ENCODE measurements at regions not wholly inside any gene's neighbourhood (a gene's known extent, or its start where the extent isn't known, plus 50 kb on each side); places are given as distances from the start of the nearest gene placed in this dataset.

DNA sequence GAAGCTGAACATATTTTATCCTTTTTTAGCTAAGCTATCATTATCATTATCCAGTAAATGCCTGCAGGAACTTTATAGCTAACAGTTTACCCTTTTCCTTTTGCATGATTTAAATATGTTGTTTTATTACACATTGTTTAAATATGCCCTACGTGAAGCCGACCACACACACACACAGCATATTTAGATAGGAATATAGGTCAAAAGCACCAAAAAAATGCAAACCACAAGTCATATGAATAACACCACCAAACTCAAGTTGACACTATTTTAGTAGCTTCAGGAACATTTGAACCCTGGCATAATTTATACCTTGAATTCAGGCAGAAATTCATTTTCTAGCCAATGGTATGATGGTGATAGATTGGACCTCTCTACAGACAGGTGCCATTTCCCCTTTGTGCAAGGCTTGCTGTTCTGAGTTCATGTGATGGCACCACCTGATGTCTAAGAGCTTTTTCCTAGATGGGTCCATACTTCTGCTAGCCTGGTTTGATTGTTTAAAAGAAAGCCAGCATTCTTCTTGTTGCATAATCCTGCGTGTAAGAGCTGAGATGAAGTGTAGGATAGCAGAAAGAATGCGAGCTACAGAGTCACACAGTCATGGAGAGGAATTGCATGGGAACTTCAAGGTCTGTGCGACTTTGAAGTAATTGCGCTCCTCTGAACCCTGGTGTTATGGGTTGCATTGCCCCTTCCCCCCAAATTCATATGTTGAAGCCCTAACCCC lies 454.8 kb upstream of the SOX5 start:
- DNase-seq: no peak

DNA sequence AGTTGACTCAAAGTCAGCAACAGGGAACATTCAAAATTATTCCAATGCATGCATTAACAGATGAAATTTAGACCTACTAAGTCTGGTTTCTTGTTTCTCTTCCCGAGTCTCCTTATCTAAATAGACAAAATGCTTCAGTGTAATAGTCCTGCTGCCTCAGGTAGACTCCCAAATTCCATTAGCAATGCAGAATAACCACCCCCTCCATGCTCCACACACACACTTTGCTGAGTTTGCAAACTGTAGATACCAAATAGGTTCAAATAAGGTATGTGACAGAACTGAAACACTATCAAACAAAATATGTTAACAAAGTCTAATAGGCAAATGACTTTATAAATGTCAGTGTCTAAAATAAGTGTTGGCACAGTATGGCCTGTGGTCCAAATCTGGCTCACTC lies 451.1 kb upstream of the SOX5 start:
- no peak for DNase-seq

DNA sequence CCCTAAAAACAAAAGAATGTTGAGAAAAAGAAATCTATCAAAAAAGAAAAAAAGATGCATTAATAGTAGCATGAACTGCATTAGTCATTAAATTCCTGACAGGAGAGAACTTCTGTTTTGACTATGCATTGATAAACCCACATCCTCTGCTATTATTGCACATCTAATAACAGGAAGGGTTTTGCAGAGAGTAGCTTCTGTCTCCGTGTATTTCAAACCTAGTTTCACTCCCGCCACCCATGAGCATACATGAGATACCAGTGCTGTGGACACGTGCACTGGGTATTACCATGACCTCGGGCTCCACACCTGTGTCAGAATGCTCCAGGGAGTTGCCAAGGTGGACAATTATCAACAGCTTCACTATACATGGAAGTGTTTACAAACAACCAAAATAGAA lies 449.1 kb upstream of the SOX5 start:
- no peak for DNase-seq

DNA sequence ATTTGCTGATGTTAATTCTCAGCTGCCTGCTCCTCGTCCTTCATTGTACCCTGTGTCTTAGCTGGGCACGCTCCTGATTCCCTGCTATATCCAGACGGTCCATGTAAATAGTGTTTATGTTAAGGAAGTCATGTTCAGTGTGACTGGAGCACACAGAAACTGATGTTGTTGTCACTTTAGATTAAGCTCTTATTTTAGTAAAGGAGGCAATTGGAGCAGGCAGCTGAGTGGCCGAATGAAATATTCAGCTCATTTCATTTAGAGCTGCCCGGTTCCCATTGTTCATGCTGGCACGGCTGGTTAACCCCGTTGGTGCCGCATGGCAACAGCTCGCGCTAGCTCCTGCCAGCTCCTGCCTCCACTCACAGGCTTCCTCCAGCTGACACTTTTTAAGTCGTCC lies 446.8 kb upstream of the SOX5 start:
- no peak for DNase-seq

DNA sequence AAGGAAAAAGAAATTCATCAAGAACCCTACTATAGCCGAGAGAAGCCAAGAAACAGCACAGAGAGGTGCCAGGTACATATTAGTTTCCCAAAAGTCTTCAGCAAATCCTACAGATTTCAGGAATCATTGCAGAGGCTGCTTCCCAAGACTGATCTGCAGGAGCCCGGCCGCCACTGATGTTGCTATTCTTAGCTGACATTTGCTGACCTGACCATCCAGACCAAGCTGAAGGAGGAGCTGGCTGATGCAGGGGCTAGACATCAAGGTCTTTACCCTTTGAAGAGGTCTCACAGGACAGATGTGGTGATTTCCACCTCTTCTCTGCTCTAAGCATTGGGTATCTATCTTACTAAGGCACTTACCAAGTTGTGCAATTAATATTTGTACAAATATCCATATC lies 444.8 kb upstream of the SOX5 start:
- no peak for DNase-seq

DNA sequence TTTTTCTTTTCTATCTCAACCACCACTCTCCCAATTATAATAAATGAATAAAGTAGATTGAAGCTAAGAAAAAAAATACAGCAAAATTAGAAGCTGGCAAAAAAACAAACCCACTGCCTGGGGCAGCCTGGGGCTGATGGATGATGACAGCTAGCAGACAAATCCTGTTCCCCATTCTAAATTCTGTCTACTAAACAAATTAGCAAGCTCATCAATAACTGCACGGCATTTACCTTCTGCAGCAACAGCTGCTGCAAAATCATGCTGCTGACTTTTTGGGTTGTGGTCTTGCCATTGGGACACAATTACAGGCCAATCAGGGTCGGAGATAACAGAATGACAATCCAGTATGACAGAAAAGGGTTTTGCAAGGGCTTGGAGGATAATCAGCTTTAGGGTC lies 443.6 kb upstream of the SOX5 start:
- DNase-seq: no peak

DNA sequence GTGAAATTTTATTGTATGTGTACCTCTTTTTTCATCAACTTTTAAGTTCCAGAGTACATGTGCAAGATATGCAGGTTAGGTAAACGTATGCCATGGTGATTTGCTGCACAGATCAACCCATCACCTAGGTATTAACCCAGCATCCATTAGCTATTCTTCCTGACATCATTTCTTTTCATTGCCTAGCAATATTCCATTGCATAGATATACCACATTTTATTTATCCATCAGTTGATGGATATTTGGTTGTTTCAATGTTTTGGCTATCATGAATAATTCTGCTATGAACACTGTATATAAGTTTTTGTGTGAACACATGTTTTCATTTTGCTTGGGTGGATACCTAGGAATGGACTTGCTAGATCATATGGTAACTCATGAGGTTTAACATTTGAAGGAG lies 439.9 kb upstream of the SOX5 start:
- no peak for DNase-seq

DNA sequence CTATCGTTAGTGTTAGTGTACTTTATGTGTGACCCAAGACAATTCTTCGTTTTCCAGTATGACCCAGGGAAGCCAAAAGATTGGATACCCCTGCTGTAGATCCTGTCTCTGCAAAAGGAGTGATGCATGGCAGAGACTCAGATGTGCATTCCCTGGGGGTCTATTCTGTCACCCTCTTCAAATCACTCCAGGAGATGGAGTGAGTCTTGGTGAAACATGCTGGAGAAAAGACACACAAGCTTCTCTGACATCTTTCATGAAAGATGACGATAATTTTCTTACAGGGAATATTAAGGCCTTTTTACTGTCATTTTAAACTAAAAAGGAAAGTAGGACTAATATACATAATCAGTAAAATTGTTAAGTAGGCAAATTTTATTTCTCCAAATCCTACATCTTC lies 437.9 kb upstream of the SOX5 start:
- DNase-seq: no peak

DNA sequence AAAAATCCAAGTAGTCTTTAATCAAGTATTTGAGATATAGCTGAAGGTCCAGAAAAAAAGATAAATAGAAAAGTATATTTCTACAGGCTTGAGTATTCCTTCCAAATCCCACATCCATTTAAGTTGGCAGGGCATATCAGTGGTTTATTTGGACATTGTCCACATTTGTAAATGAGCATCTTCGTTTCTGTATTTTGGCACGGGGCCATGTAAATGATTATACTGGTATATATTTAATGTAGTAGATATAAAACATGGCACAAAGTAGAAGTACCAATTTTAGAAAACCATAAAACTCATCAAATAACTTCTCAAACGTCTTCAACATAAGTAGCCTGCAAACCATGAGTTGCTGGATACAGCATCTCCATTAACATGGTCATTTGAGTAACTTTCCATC lies 437.4 kb upstream of the SOX5 start:
- DNase-seq: no peak

DNA sequence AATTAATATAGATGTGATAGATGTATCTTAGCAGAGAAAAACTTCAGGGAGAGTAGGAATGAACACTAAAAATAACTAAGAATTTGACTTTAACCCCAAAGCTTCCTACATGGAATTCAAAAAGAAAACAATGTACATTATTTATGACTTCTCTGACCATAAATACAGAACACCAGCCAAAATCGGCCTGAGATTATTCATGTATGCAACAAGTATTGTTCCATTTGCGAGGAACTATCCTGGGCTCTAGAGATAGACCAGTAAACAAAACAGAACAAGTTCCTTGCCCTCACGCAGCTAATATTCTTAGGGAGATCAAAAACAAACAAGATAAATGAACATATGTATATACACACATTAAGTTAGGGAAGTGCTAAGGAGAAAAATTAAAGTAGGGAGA lies 432.3 kb upstream of the SOX5 start:
- no peak for DNase-seq

DNA sequence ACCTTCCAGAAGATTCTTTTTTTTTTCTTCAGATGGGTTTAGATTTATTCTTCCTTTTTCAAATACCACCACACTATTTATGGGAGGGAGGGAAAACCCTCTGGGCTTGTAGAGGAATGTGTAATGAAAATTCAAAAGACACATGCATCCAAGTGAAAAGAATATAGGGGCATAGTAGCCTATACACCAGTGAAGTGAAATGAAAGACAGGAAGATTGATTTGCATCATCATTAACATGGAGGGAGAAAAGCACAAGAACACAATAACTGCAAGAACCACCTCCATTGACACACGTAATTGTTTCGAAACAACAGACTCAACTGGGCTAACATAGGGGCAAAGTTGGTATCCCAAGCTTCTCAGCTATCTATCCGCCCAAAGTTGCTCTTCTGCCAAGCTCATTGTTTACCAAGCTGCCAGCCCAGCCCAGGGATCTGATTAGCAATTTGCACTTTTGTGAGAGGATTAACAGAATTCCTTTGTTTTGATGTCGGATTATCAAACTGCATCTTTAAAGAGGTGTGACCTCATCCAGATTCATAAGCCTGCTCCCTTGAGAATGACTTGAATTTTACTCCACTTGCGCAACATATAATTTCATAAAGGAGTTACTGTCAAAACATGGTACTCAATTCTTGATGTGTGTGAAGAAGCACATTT lies 430.5 kb upstream of the SOX5 start:
- DNase-seq: no peak

DNA sequence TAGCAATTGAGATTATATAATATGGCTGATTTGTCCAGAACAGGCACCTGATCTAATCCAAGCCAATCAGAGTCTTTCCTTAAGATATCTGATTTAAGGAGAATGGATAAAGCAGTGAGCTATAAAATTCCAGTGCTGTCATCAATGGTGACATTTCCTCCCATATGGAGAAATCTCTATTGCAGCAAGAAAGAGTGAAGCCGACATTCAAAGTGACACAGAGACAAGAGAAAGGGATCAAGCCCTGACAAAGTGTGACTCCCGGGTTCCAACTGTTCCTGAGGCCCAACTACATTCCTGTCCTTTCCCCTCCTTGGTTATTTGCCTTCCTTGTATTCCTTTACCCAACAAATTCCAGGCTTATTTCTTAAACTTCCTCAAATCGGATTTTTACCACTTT lies 430.0 kb upstream of the SOX5 start:
- no peak for DNase-seq

DNA sequence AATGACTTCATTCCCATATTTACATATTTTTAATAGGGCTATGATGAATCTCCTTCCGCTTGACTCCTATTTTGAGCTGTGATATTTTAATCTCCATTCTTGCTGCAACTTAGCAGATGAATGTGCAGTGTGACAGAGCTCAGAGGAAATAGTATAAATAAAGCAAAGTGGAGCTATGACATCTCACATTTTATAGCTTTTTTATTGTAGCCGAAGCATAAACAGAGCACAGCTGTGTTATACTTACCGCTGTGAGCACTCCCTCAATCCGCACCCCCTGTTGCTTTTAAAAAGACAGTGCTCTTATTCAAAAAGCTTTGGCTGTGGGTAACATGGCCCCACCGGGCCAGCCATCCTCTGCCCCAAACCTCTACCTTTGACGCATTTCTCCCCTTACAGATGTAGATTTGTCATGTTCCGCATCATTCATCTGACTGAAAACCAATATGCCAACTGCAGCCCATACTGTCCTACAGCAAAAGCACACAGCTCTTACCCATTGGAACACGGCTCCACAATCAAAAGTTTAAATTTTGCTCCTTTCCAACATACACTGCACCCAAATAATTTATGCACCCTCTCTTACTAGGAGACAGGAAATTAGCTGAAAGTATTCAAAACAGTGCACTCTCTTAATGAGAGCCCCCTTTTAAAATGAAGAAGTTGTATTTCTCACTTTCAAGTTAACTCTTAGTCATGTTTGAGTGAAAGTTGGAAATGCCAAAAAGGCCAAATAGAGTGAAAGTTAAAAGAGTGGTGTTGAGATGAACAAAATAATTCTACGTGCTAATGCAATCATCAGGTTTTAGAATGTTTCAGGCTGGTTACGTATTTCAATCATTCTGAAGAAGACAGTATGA lies 429.3 kb upstream of the SOX5 start:
- no peak for DNase-seq

DNA sequence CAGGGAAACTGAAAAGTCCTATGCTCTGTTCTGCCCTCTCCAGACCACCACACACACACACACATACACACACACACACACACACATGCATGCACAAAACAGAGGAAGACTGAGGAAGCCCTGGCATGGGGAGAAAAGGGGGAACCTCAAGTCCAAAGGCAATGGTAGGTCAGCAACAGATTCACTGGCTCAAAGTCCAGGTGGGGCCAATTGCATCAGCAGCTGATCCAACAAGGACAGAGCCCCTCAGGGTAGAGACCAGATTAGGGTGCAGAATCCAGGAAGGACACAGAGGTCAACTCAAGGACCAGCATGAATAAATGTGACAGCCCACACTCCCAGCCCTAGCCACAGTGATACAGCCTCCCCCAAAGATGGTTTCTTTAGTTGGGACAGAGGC lies 425.0 kb upstream of the SOX5 start:
- no peak for DNase-seq

DNA sequence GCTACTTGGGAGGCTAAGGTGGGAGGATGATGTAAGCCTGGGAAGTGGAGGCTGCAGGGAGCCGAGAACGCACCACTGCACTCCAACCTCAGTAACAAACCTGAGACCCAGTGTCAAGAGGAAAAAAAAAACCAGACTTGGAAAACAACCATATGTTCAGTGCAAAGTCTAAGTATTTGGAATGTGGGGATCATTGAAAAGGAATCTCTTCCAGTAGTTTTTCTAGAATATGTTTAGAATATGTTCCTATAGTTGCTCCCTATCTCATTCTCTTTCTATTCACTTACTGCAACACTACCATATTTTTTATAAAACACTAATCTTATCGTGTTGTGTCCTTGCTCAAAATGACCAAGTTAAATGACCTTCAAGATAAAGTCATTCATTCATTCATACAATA lies 423.5 kb upstream of the SOX5 start:
- DNase-seq: no peak

DNA sequence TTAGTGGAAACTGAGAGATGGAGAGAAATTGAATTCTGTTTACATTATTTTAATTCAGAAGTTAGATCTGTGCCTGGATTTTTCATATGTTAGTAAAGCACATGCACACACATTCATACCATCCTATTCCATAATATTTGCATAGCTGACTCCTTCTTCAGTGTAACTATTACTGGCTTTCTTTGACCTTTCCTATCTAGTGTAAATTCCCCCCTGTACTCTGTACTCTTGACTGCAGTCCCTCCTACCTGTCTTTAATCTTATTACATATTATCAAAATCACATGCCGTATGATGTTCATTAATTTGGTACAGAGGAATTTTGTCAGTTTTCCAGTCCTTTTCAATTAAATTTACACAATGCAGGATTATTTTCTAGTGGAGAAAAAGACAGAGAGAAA lies 417.0 kb upstream of the SOX5 start:
- no peak for DNase-seq

DNA sequence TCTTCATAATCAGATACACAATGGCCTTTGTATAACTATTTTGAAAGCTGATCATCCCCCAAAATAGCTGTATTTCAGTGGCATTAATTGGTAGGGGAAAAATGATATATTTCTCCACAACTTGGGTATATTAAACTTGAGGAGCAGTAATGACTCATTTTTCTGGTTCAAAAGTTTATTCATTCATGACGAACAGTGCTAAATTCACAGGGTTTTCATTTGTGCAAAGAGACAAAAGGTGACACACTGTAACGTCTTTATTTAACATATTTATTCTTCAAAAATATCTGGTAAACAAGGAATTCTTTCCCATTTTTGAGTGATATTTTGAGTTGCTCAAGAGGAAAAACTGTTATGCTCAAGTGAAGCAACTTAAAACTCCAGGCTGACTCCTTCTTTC lies 415.5 kb upstream of the SOX5 start:
- no peak for DNase-seq

DNA sequence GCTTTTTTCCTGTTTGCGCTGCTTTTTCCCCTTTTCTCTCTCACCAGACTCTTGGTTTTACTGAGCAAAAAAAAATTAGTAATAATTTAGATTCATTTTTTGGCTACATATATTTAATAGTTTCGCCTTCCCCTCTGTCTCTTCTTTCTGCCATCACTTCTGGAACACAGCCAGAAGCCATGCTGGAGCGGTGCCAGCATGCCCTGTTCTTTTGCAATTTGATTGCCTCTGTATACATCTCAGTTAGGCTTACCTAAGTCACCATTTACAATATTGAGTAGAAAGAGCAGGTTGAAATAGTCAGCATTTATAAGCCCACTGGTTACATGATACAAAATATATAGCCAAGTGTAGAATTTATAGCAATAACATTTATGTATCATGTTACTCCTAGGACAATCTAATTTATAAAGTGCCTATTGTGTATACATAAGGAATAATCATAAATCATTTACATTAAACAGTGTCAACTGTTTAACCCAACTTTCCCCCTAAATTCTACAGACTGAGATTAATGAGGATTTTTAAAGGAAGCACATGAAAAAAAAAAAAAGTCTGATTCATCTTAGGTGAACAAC lies 413.8 kb upstream of the SOX5 start:
- no peak for DNase-seq

DNA sequence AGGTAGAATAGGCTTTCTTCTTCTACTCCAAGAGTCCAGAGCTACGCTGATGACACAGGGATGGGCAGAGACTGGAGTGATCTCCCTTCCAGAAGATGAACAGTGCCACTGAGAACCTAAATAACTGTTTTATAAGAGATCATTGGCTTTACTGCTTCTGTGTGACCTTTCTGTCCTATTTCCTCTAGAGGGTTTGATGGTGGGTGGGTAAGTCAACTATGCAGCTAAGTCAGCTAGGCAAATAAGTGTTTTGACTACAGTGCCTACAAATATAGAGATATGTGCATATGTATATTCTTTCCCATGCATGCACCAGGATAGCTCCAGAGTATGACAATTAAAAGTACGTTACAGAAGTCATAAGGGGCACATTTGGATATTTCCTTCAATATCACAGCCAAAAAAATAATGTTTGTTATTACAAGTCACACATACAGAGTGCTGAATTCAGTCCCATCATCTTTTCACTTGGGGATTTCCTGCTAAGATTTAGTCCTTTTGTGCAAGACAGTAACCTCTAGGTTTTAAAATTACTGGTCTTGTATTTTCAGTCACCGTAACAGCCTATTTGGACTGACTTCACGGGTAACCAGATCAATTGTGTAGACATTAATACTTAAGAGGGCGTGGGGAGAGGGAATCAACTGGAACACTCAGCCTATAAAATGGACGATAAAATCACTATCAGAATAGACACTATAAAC lies 412.6 kb upstream of the SOX5 start:
- no peak for DNase-seq

DNA sequence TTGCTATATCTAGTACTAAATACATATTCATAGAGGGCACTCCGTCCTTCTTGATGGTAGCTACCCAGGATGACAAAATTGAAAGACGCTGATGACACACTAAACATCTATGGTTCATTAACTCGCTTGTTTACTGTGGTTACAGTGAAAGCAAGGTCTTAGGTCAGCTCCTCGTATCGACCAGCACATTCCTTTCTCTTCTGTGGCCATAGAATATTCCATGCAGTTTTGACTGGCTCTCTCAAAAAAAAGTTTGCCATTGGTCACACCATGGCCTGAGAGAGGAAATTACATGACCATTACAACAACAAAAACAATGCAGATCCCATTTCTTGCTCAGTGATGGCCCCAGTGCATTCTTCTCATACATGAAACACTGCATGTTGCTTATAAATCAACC lies 411.4 kb upstream of the SOX5 start:
- DNase-seq: no peak

DNA sequence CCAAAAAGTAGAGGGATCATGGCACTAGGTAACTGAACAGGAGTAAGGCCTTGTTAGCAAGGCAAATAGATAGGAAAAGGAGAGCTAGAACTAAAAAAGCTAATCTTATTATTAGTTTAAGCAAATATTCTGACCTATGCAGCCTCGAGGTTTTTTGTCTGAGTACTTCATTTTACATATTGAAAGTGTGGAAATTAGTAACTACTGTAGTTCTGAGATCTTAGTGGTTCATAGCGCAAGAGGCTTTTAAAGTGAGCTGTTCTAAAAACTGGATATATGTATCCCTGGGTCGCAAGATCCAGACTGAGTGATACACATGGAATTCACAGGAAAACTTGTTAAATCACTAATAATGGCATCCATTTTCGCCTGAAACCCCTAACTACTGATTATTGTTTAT lies 411.0 kb upstream of the SOX5 start:
- DNase-seq: no peak

DNA sequence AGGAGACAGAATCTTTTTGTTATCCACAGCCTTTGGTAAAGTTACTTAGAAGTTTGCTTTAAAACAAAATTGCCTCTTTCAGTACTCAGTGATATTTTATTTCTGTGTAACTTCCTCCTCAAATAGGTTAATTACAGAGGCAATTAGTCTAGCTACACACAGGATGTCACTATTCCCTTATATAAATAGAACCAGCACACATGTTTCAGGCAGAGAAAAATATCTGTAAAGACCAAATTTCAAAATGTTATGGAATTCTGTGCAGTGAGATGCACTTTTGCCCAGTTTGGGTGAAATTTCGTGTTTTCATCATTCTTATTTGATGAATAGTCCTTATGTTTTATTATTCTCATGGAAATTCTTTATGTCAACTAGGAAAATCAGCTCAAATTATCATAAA lies 410.6 kb upstream of the SOX5 start:
- no peak for DNase-seq

DNA sequence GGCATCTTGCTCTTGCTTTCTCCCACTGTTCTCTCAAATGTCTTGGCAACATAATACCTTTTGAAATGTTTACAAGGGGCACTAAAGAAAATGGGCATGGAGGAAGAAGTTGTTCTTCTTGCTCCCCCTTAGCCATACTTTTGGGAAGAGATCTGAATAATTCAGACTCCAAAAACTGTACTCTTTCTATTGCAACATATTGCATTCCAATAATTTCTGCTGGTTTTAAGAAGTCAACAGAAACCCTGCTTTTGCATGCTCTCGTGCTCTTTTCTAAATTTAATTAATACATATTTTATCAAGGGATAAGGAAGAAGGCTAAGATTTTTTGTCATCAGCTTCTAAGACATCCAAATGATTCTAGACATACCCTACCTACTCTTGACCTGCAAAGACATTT lies 409.9 kb upstream of the SOX5 start:
- no peak for DNase-seq
